ENCODE measurements at regions not wholly inside any gene's neighbourhood (a gene's known extent, or its start where the extent isn't known, plus 50 kb on each side); places are given as distances from the start of the nearest gene placed in this dataset.
"Not testable (repeated sequence)": the region's sequence is repeated elsewhere in the genome, so short reads cannot be mapped to it uniquely, and the experiment has no call there.

GRCh38 chr5:53733853-53734252 is 173.4 kb downstream of the NDUFS4 start:
- DNase-seq = no peak

- no peak for DNase-seq
These were observed 177.7 kb downstream of the NDUFS4 start for GRCh38 chr5:53738105-53738504.

GRCh38 chr5:53739111-53739510 is 178.7 kb downstream of the NDUFS4 start:
- DNase-seq = no peak

- DNase-seq = peak; percentile 15
These were observed 189.2 kb downstream of the NDUFS4 start for GRCh38 chr5:53749621-53750020.

GRCh38 chr5:53752282-53752681 is 191.8 kb downstream of the NDUFS4 start:
- not testable (repeated sequence) for DNase-seq

GRCh38 chr5:53766673-53767072 is 206.2 kb downstream of the NDUFS4 start:
- no peak for DNase-seq

- no peak for DNase-seq
These were observed 217.6 kb downstream of the NDUFS4 start for GRCh38 chr5:53777864-53778618.

GRCh38 chr5:53779541-53779981 is 219.1 kb downstream of the NDUFS4 start:
- peak; percentile 67 for DNase-seq

- no peak for DNase-seq
These were observed 222.2 kb downstream of the NDUFS4 start for GRCh38 chr5:53782620-53783019.

- DNase-seq = no peak
These were observed 223.3 kb downstream of the NDUFS4 start for GRCh38 chr5:53783624-53784228.

GRCh38 chr5:53784596-53784995 is 224.2 kb downstream of the NDUFS4 start:
- no peak for DNase-seq

GRCh38 chr5:53785924-53786323 is 225.5 kb downstream of the NDUFS4 start:
- DNase-seq = no peak

GRCh38 chr5:53790026-53790425 is 229.6 kb downstream of the NDUFS4 start:
- DNase-seq = no peak

GRCh38 chr5:53792338-53792737 is 231.9 kb downstream of the NDUFS4 start:
- DNase-seq = no peak

- not testable (repeated sequence) for DNase-seq
These were observed 239.2 kb downstream of the NDUFS4 start for GRCh38 chr5:53799644-53800043.

- not testable (repeated sequence) for DNase-seq
These were observed 248.0 kb downstream of the NDUFS4 start for GRCh38 chr5:53808392-53808791.

GRCh38 chr5:53814819-53815218 is 254.4 kb downstream of the NDUFS4 start:
- no peak for DNase-seq

GRCh38 chr5:53815471-53815870 is 255.0 kb downstream of the NDUFS4 start:
- no peak for DNase-seq

- no peak for DNase-seq
These were observed 256.7 kb downstream of the NDUFS4 start for GRCh38 chr5:53817183-53817582.

- DNase-seq = no peak
These were observed 259.0 kb downstream of the NDUFS4 start for GRCh38 chr5:53819482-53819881.

GRCh38 chr5:53820119-53820801 is 259.8 kb downstream of the NDUFS4 start:
- no peak for DNase-seq

GRCh38 chr5:53820802-53821171 is 260.3 kb downstream of the NDUFS4 start:
- no peak for DNase-seq

GRCh38 chr5:53825016-53825415 is 264.6 kb downstream of the NDUFS4 start:
- no peak for DNase-seq

GRCh38 chr5:53825926-53826325 is 265.5 kb downstream of the NDUFS4 start:
- no peak for DNase-seq

All from HCEC 1CT (cell line).